ENCODE measurements at regions not wholly inside any gene's neighbourhood (a gene's known extent, or its start where the extent isn't known, plus 50 kb on each side); places are given as distances from the start of the nearest gene placed in this dataset.

DNA sequence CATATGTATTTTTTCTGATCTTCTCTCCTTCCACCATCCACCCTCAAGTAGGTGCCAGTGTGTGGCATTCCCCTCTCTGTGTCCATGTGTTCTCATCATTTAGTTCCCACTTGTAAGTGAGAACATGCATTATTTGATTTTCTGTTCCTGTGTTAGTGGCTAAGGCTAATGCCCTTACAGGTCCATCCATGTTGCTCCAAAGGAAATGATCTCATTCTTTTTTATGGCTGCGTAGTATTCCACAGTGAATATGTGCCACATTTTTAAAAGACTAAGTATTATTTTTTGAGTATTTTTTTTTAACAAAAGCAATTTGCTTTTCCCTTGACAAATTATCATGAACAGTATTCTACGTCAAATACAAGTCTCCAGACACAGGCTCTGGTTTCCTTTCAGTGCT is 86.4 kb upstream of the ZNF746 start:
- TF ChIP-seq GATA2 (IDR thresholded peaks at IDR 0.05; ENCODE audit: insufficient read depth, insufficient read length, low read depth, low read length), result no peak
- TF ChIP-seq POLR2A (IDR thresholded peaks at IDR 0.05; ENCODE audit: low read depth, low read length), result no peak
- TF ChIP-seq MYC (IDR thresholded peaks at IDR 0.05; ENCODE audit: low read depth, low read length), result no peak
- no peak for TF ChIP-seq FOS (IDR thresholded peaks at IDR 0.05; ENCODE audit: borderline replicate concordance, insufficient read depth, low read length)
- TF ChIP-seq CTCF (IDR thresholded peaks at IDR 0.05; ENCODE audit: extremely low read depth in 1 of 2, insufficient read depth in 1 of 2, low read depth in 1 of 2, low read length in 2 of 2), result no peak
- TF ChIP-seq EZH2 (IDR thresholded peaks at IDR 0.05; ENCODE audit: borderline replicate concordance, low read depth, low read length, severe bottlenecking), result no peak
- no peak for TF ChIP-seq POLR2AphosphoS5 (IDR thresholded peaks at IDR 0.05; ENCODE audit: insufficient read depth, low read depth, low read length)
- TF ChIP-seq JUN (IDR thresholded peaks at IDR 0.05; ENCODE audit: borderline replicate concordance, insufficient read depth, insufficient read length, low read depth), result no peak
- TF ChIP-seq, protein P1, sequence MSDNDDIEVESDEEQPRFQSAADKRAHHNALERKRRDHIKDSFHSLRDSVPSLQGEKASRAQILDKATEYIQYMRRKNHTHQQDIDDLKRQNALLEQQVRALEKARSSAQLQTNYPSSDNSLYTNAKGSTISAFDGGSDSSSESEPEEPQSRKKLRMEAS (IDR thresholded peaks at IDR 0.05; ENCODE audit: insufficient read depth, insufficient read length), result no peak
- Histone ChIP-seq H3K4me1 (ENCODE audit: control insufficient read depth, extremely low read depth, insufficient read depth, low read length) (no peaks in the 10 kb centered on the region), H3K27me3 (ENCODE audit: control insufficient read depth in 2 of 2, insufficient read depth in 2 of 2, low read length in 2 of 2) (no peaks in the 10 kb centered on the region), H3K4me2 (ENCODE audit: insufficient read depth, low read length) (no peak overlapping the region), H3K9me3 (replicated peaks; ENCODE audit: control insufficient read depth, insufficient read depth, low read length) (no peaks in the 10 kb centered on the region), H3K9me1 (replicated peaks; ENCODE audit: control insufficient read depth, extremely low read depth, insufficient read depth, low read length) (no peaks in the 10 kb centered on the region), H3K79me2 (ENCODE audit: control insufficient read depth, insufficient read depth, low read length) (no peaks in the 10 kb centered on the region), H3K4me3 (replicated peaks in 1 of 3; ENCODE audit: insufficient read depth in 1 of 3, low read depth in 1 of 3, low read length in 3 of 3) (no peak overlapping the region), H3K9ac (replicated peaks; ENCODE audit: extremely low read depth, insufficient read depth, low read length) (no peak overlapping the region), H3K27ac (ENCODE audit: insufficient read depth, low read depth, low read length) (no peak overlapping the region), H2AFZ (ENCODE audit: low read depth, low read length) (no peak overlapping the region), H3K36me3 (ENCODE audit: control insufficient read depth in 2 of 2, extremely low read depth in 1 of 2, insufficient read depth in 2 of 2, low read length in 2 of 2) (peaks cover 6 to 19% of the 10 kb centered on the region in 2 experiments), H4K20me1 (replicated peaks; ENCODE audit: control insufficient read depth, extremely low read depth, insufficient read depth, low read length) (no peaks in the 10 kb centered on the region)
- dilution Hi-C loops (cut with MboI; ENCODE audit: extremely low pct_ligation_motif_present, low sequenced_read_pairs) (no loop called here), intact Hi-C loops (cut with micrococcal nuclease) (no loop called here)
- FAIRE-seq (no peak), DNase-seq (ENCODE audit: low read depth, low spot score) (no peak)
- BruUV-seq (replicated peaks), result no TSS peak
- POLR2A ChIA-PET, result no interaction called here
- CTCF ChIA-PET, result no interaction called here
